ENCODE measurements at regions not wholly inside any gene's neighbourhood (a gene's known extent, or its start where the extent isn't known, plus 50 kb on each side); places are given as distances from the start of the nearest gene placed in this dataset.
"Not testable (repeated sequence)": the region's sequence is repeated elsewhere in the genome, so short reads cannot be mapped to it uniquely, and the experiment has no call there.

- DNase-seq: no peak
These were observed 253.2 kb downstream of the ANKRD50 start for GRCh38 chr4:124459196-124459940.

GRCh38 chr4:124459941-124460310, 252.6 kb downstream of the ANKRD50 start:
- DNase-seq: no peak

GRCh38 chr4:124461592-124461991, 250.9 kb downstream of the ANKRD50 start:
- not testable (repeated sequence) for DNase-seq

GRCh38 chr4:124462954-124463828, 249.3 kb downstream of the ANKRD50 start:
- DNase-seq: no peak

- DNase-seq: no peak
These were observed 247.7 kb downstream of the ANKRD50 start for GRCh38 chr4:124464836-124465235.

GRCh38 chr4:124468360-124468759, 244.2 kb downstream of the ANKRD50 start:
- DNase-seq: no peak

GRCh38 chr4:124469981-124470380, 242.6 kb downstream of the ANKRD50 start:
- no peak for DNase-seq

- DNase-seq: no peak
These were observed 234.1 kb downstream of the ANKRD50 start for GRCh38 chr4:124478470-124478869.

- no peak for DNase-seq
These were observed 232.5 kb downstream of the ANKRD50 start for GRCh38 chr4:124480061-124480460.

- DNase-seq: no peak
These were observed 231.4 kb downstream of the ANKRD50 start for GRCh38 chr4:124481123-124481522.

GRCh38 chr4:124483048-124483906, 229.3 kb downstream of the ANKRD50 start:
- no peak for DNase-seq

GRCh38 chr4:124484008-124484407, 228.5 kb downstream of the ANKRD50 start:
- DNase-seq: no peak

GRCh38 chr4:124484940-124485339, 227.6 kb downstream of the ANKRD50 start:
- no peak for DNase-seq

GRCh38 chr4:124486423-124486822, 226.1 kb downstream of the ANKRD50 start:
- no peak for DNase-seq

GRCh38 chr4:124487651-124488050, 224.9 kb downstream of the ANKRD50 start:
- DNase-seq: no peak

GRCh38 chr4:124491361-124492145, 221.0 kb downstream of the ANKRD50 start:
- no peak for DNase-seq

- DNase-seq: no peak
These were observed 213.3 kb downstream of the ANKRD50 start for GRCh38 chr4:124499261-124499660.

- DNase-seq: no peak
These were observed 211.0 kb downstream of the ANKRD50 start for GRCh38 chr4:124501576-124501975.

GRCh38 chr4:124504431-124504830, 208.1 kb downstream of the ANKRD50 start:
- no peak for DNase-seq

GRCh38 chr4:124505211-124505610, 207.3 kb downstream of the ANKRD50 start:
- no peak for DNase-seq

GRCh38 chr4:124509151-124509550, 203.4 kb downstream of the ANKRD50 start:
- no peak for DNase-seq

GRCh38 chr4:124514588-124514987, 197.9 kb downstream of the ANKRD50 start:
- no peak for DNase-seq

Data from kidney glomerular epithelial cell (primary cell).